HepG2 (cell line): ENCODE measurements at regions not wholly inside any gene's neighbourhood (a gene's known extent, or its start where the extent isn't known, plus 50 kb on each side); places are given as distances from the start of the nearest gene placed in this dataset.

Source experiments
- ATAC-seq: fragments of 200-7000 bp; cut with Tn5 transposase; 3 replicates; pipeline ENCODE4 v1.9.1; 2020; ENCODE audit warnings: mild to moderate bottlenecking, moderate library complexity
- BruUV-seq: library from RNA; stranded (reverse); fragments of 400-500 nt; replicated peaks from 2 replicates; lab custom pipeline; 2021; lab: Mats Ljungman, UMichigan
- CTCF ChIA-PET: fragments of 300-600 bp; formaldehyde crosslinking; extraction: SDS; loops from one replicate; lab custom pipeline; 2021; ENCODE audit warnings: low total read pairs, inconsistent platforms, low intra/inter-chr PET ratio; lab: Yijun Ruan, JAX
- POLR2A ChIA-PET: fragments of 350-600 bp; sonication (Branson Sonifier 250); formaldehyde crosslinking; loops from one replicate; lab custom pipeline; 2020; ENCODE audit warnings: antibody characterized with exemption, inconsistent platforms; lab: Yijun Ruan, JAX
- DNase-seq: peaks from one replicate; pipeline ENCODE4 v3.0.0-alpha.2; 2015; ENCODE audit warnings: low spot score
- FAIRE-seq: peaks from 3 replicates; lab custom pipeline; 2011; peaks lifted over from hg19 to GRCh38; lab: Jason Lieb, UNC
- H2AFZ ChIP-seq: one replicate; pipeline ENCODE4 v1.6.1; 2011; ENCODE audit warnings: low read length, inconsistent platforms
- H3K27ac ChIP-seq: fragments of 300-600 bp; 3 replicates; pipeline ENCODE4 v1.8.0; 2011; ENCODE audit warnings: mixed run types, mild to moderate bottlenecking, mixed read lengths, low read length, inconsistent platforms; ENCODE audit not compliant: insufficient read depth; ENCODE audit errors: extremely low read length
- H3K27me3 ChIP-seq, 2 experiments: fragments of 200-600 bp in 1 of 2; 2 replicates in 1 of 2; 3 replicates in 1 of 2; pipeline versions ENCODE4 v1.6.0 to v1.8.0; 2011; ENCODE audit warnings: low read length in 2 of 2, mild to moderate bottlenecking in 2 of 2, moderate library complexity in 2 of 2, inconsistent platforms in 1 of 2; ENCODE audit not compliant: insufficient read depth in 2 of 2, control insufficient read depth in 1 of 2
- H3K36me3 ChIP-seq, 2 experiments: fragments of 200-600 bp in 1 of 2; replicated peaks in 1 of 2; 2 replicates in 1 of 2; 3 replicates in 1 of 2; pipeline versions ENCODE4 v1.5.1 to v1.8.0; 2011; ENCODE audit warnings: low read length in 2 of 2, inconsistent platforms in 1 of 2; ENCODE audit not compliant: insufficient read depth in 2 of 2, control insufficient read depth in 1 of 2
- H3K4me1 ChIP-seq: 2 replicates; pipeline ENCODE4 v1.5.1; 2012; ENCODE audit warnings: low read length, inconsistent platforms; ENCODE audit not compliant: insufficient read depth
- H3K4me2 ChIP-seq: 2 replicates; pipeline ENCODE4 v1.6.0; 2011; ENCODE audit warnings: low read depth, low read length, inconsistent platforms
- H3K4me3 ChIP-seq, 3 experiments: fragments of 200-600 bp in 1 of 3; sonication (generic), shearing (Covaris generic) in 1 of 3; replicated peaks in 1 of 3; 2 replicates each; pipeline ENCODE4 v1.5.1; 2011 to 2016; ENCODE audit warnings: low read length in 3 of 3, inconsistent platforms in 2 of 3, low read depth in 2 of 3, mild to moderate bottlenecking in 2 of 3, control low read depth in 1 of 3, mixed read lengths in 1 of 3; ENCODE audit not compliant: insufficient read depth in 1 of 3
- H3K79me2 ChIP-seq: one replicate; pipeline ENCODE4 v1.6.1; 2011; ENCODE audit warnings: low read length, inconsistent platforms; ENCODE audit not compliant: insufficient read depth
- H3K9ac ChIP-seq: 2 replicates; pipeline ENCODE4 v1.6.0; 2011; ENCODE audit warnings: mild to moderate bottlenecking, low read depth, low read length, inconsistent platforms; ENCODE audit not compliant: insufficient read depth
- H3K9me3 ChIP-seq: 2 replicates; pipeline ENCODE4 v1.5.1; 2012; ENCODE audit warnings: mild to moderate bottlenecking, low read length
- H4K20me1 ChIP-seq: 2 replicates; pipeline ENCODE4 v1.6.0; 2011; ENCODE audit warnings: inconsistent platforms, mild to moderate bottlenecking, low read length, moderate library complexity; ENCODE audit not compliant: insufficient read depth
- HDAC1 ChIP-seq: sonication (generic); formaldehyde crosslinking; IDR thresholded peaks from 2 replicates; pipeline ENCODE4 v1.5.1; 2020; ENCODE audit warnings: mild to moderate bottlenecking, missing genetic modification reagents
- HNF4G ChIP-seq, 2 experiments: sonication (generic) in 1 of 2; formaldehyde crosslinking in 1 of 2; IDR thresholded peaks; 2 replicates each; pipeline versions ENCODE4 v1.4.0 to v1.6.1; 2011 to 2020; ENCODE audit warnings: borderline replicate concordance in 2 of 2, low read depth in 2 of 2, mild to moderate bottlenecking in 2 of 2, low read length in 1 of 2, missing genetic modification reagents in 1 of 2, moderate library complexity in 1 of 2
- RBFOX2 ChIP-seq: fragments of 200-400 bp; formaldehyde crosslinking; IDR thresholded peaks from 2 replicates; pipeline ENCODE4 v1.6.1; 2017; ENCODE audit warnings: low read depth, mild to moderate bottlenecking, low read length
- SP140L ChIP-seq: sonication (generic); formaldehyde crosslinking; IDR thresholded peaks from 2 replicates; pipeline ENCODE4 v1.4.0; 2020; ENCODE audit warnings: missing genetic modification reagents, borderline replicate concordance
- TRAFD1 ChIP-seq: sonication (generic); formaldehyde crosslinking; IDR thresholded peaks from 2 replicates; pipeline ENCODE4 v1.5.1; 2020; ENCODE audit warnings: missing genetic modification reagents, mild to moderate bottlenecking, borderline replicate concordance
- ZNF7 ChIP-seq: IDR thresholded peaks from 2 replicates; pipeline ENCODE4 v1.6.1; 2016; ENCODE audit warnings: missing biosample characterization, missing genetic modification reagents
- ZNF776 ChIP-seq: sonication (generic); formaldehyde crosslinking; IDR thresholded peaks from 2 replicates; pipeline ENCODE4 v1.4.0; 2020; ENCODE audit warnings: mild to moderate bottlenecking, missing genetic modification reagents
- ZSCAN31 ChIP-seq: sonication (generic); formaldehyde crosslinking; IDR thresholded peaks from 2 replicates; pipeline ENCODE4 v1.5.0; 2020; ENCODE audit warnings: low read depth, mild to moderate bottlenecking, missing genetic modification reagents
- in situ Hi-C: cut with HindIII; loops from 2 replicates; pipeline ENCODE4 v1.10.0; 2017; ENCODE audit warnings: low pct_unique_long_range_greater_than_20kb; ENCODE audit not compliant: extremely low pct_ligation_motif_present
- intact Hi-C: fragments of 100-400 bp; cut with micrococcal nuclease; formaldehyde crosslinking; loops from one replicate; pipeline ENCODE4 v1.10.0; 2022; ENCODE audit not compliant: unreplicated experiment
- TF ChIP-seq, protein P1 (sequence below): sonication (generic); formaldehyde crosslinking; IDR thresholded peaks from 2 replicates; pipeline ENCODE4 v1.4.0; 2020; ENCODE audit warnings: missing genetic modification reagents
- TF ChIP-seq, protein P2 (sequence below): sonication (generic); formaldehyde crosslinking; IDR thresholded peaks from 2 replicates; pipeline ENCODE4 v1.8.1; 2022; ENCODE audit warnings: mild to moderate bottlenecking, missing genetic modification reagents

DNA sequence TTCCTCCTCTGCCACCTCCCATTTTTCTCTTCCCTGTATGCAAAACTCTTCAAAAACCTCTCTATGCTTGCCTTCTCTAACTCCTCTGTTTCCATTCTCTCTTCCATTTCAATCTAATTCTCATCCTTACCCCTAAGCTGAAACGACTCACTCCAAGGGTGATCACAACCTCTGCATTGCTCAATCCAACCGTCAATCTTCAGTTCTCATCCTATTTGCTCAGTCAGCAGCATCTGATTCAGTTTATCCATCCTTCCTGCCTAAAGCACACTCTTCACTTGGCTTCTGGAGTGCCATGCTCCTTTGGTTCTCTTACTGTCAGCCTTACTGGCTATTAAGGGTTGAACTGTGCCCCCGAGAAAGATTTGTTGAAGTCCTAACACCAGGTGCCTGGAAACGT lies 163.5 kb upstream of the NEBL start (continued):
- TF ChIP-seq HNF4G (IDR thresholded peaks at IDR 0.05; ENCODE audit: borderline replicate concordance, low read depth, low read length) (no peak), HNF4G (CRISPR knock-in tag; IDR thresholded peaks at IDR 0.05; ENCODE audit: borderline replicate concordance, low read depth) (no peak), ZNF7 (CRISPR knock-in tag) (no peak)
- TF ChIP-seq, protein P1, sequence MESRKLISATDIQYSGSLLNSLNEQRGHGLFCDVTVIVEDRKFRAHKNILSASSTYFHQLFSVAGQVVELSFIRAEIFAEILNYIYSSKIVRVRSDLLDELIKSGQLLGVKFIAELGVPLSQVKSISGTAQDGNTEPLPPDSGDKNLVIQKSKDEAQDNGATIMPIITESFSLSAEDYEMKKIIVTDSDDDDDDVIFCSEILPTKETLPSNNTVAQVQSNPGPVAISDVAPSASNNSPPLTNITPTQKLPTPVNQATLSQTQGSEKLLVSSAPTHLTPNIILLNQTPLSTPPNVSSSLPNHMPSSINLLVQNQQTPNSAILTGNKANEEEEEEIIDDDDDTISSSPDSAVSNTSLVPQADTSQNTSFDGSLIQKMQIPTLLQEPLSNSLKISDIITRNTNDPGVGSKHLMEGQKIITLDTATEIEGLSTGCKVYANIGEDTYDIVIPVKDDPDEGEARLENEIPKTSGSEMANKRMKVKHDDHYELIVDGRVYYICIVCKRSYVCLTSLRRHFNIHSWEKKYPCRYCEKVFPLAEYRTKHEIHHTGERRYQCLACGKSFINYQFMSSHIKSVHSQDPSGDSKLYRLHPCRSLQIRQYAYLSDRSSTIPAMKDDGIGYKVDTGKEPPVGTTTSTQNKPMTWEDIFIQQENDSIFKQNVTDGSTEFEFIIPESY (CRISPR knock-in tag), result no peak

DNA sequence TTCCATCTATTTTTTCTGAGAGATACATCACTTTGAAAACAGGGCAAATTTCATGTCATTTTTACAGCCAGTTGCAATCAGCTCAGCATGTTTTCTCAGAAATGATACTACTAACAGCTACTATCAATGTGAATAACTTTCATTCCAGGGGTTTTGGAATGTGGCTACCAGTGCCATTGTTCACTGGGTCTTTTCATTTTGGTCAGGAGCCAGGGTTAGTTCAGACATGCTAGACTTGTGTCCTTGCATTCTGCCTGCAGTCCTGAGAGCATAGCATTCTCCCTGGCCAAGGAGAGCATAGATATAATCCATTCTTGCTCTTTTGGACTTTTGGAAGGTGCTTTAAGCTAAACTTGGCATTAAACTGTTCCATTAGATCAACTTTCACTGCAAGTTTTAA lies 160.9 kb upstream of the NEBL start:
- CTCF ChIA-PET, result no interaction called here
- 0 out of 5 replicates have a peak, but pooled peaks cover 0 to 10% of the 10 kb centered on the region in 2 experiments for H3K27me3 ChIP-seq

More for the DNA sequence above, 160.9 kb upstream of the NEBL start:
- Histone ChIP-seq H4K20me1 (no peaks in the 10 kb centered on the region), H3K9me3 (peaks cover 17% of the 10 kb centered on the region), H3K9ac (no peak overlapping the region), H2AFZ (no peak overlapping the region), H3K27ac (no peak overlapping the region), H3K4me1 (no peaks in the 10 kb centered on the region), H3K4me2 (no peak overlapping the region), H3K4me3 (no peak overlapping the region), H3K36me3 (no peaks in the 10 kb centered on the region), H3K79me2 (no peaks in the 10 kb centered on the region)
- TF ChIP-seq SP140L (CRISPR knock-in tag), result no peak
- no peak for TF ChIP-seq ZSCAN31 (CRISPR knock-in tag)
- TF ChIP-seq, protein P2, sequence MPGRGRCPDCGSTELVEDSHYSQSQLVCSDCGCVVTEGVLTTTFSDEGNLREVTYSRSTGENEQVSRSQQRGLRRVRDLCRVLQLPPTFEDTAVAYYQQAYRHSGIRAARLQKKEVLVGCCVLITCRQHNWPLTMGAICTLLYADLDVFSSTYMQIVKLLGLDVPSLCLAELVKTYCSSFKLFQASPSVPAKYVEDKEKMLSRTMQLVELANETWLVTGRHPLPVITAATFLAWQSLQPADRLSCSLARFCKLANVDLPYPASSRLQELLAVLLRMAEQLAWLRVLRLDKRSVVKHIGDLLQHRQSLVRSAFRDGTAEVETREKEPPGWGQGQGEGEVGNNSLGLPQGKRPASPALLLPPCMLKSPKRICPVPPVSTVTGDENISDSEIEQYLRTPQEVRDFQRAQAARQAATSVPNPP (CRISPR knock-in tag), result no peak
- no peak for TF ChIP-seq TRAFD1 (CRISPR knock-in tag)
- TF ChIP-seq HDAC1 (CRISPR knock-in tag), result no peak
- TF ChIP-seq ZNF776 (CRISPR knock-in tag), result no peak
- no peak for TF ChIP-seq RBFOX2
- intact Hi-C loops, result no loop called here
- POLR2A ChIA-PET, result no interaction called here
- no TSS peak for BruUV-seq
- no peak for FAIRE-seq
- no peak for ATAC-seq
- no peak for DNase-seq
- in situ Hi-C loops, result no loop called here
